Astrocyte of the cerebellum (primary cell): ENCODE measurements at regions not wholly inside any gene's neighbourhood (a gene's known extent, or its start where the extent isn't known, plus 50 kb on each side); places are given as distances from the start of the nearest gene placed in this dataset.

Source experiments
- DNase-seq: peaks from one replicate; pipeline ENCODE4 v3.0.0-alpha.2; 2011; ENCODE audit warnings: low read depth
- H3K4me3 ChIP-seq: 2 replicates; pipeline ENCODE4 v1.5.1; 2011; ENCODE audit warnings: mild to moderate bottlenecking, low read depth, low read length, moderate library complexity
- in situ Hi-C: cut with HindIII; loops from 2 replicates; pipeline ENCODE4 v1.10.0; 2017; ENCODE audit warnings: low sequenced_read_pairs
- TF ChIP-seq, protein P1 (sequence below): IDR thresholded peaks from 2 replicates; pipeline ENCODE4 v1.5.1; 2012; ENCODE audit warnings: low read length, low read depth, moderate library complexity, mild to moderate bottlenecking; ENCODE audit errors: missing control alignments

DNA sequence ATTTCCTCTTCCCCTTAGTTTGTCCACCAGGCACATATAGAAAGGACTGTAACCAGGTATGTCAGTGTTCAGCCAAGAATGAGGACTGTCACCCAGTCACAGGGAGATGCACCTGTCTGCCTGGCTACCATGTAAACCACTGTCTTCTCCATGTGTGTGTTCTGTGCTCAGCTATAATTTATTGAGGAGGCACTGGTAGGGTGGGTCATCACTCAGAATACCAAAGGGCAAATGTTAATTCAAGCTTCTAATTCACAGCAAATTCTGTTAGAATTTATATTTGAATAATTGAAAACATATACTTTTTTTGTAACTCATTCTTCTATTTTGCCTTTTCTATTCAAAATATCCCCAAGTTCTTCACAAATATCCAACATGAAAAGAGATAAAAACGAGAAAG lies 780.4 kb downstream of the MECOM start:
- DNase-seq = no peak
- no peak overlapping the region for H3K4me3 ChIP-seq
- in situ Hi-C loops = no loop called here
- TF ChIP-seq, protein P1, sequence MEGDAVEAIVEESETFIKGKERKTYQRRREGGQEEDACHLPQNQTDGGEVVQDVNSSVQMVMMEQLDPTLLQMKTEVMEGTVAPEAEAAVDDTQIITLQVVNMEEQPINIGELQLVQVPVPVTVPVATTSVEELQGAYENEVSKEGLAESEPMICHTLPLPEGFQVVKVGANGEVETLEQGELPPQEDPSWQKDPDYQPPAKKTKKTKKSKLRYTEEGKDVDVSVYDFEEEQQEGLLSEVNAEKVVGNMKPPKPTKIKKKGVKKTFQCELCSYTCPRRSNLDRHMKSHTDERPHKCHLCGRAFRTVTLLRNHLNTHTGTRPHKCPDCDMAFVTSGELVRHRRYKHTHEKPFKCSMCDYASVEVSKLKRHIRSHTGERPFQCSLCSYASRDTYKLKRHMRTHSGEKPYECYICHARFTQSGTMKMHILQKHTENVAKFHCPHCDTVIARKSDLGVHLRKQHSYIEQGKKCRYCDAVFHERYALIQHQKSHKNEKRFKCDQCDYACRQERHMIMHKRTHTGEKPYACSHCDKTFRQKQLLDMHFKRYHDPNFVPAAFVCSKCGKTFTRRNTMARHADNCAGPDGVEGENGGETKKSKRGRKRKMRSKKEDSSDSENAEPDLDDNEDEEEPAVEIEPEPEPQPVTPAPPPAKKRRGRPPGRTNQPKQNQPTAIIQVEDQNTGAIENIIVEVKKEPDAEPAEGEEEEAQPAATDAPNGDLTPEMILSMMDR = no peak

DNA sequence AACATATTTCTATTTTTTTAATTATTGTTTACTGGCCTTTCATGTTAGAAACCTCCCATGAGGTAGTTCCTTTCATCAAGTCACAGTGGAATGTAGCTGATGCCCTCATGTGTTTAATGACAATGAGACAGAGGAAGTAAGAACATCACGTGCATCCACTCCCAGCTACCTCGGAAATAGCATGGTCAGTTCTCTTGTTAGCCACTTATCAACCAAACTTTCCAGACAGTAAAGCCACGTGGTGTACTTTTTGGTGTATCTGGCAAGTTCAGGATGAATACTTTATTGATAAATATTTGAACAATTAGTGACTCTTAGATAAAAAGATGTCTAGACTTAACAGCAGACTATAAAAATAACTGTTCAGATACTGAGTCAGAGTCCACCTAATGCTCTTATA lies 781.7 kb downstream of the MECOM start:
- in situ Hi-C loops = no loop called here
- H3K4me3 ChIP-seq = no peak overlapping the region
- TF ChIP-seq, protein P1 = no peak
- DNase-seq = no peak

DNA sequence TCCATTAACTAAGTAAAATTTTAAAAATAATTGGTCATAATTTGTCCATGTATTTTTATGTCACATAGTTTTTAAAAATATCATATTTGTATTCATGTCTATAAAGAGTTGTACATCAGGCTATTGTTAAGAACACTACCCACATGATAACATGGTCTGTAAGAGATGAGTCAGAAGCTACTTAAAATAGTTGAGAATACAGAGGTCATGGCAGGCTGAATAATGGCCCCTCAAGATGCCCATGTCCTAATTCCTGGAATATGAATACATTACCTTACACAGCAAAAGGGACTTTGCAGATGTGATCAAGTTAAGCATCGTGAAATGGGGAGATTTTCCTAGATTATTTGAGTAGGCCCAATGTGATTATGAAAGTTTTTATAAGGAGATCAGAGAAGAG lies 782.9 kb upstream of the GOLIM4 start:
- in situ Hi-C loops = no loop called here
- no peak overlapping the region for H3K4me3 ChIP-seq
- TF ChIP-seq, protein P1 = no peak
- DNase-seq = no peak

DNA sequence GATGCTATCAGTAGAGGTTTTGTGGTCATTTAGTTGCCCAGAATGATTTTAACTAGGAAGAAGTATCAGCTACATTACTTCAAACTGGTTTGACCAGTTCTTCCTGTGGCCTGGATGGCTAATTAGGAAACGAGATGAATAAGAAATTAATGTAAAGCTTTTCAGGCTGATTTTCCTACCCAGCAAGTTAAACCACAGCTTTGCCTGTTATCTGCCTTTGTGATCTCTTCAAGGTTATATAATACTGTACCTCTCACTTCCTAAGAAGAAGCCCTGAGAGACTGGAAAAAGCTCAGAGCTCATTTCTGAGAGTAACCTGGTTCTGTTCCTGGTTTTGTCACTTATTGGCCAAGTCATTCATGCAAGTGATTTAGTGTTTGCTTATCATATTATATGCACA lies 782.2 kb upstream of the GOLIM4 start:
- no peak overlapping the region for H3K4me3 ChIP-seq
- DNase-seq = no peak
- TF ChIP-seq, protein P1 = no peak
- in situ Hi-C loops = no loop called here

DNA sequence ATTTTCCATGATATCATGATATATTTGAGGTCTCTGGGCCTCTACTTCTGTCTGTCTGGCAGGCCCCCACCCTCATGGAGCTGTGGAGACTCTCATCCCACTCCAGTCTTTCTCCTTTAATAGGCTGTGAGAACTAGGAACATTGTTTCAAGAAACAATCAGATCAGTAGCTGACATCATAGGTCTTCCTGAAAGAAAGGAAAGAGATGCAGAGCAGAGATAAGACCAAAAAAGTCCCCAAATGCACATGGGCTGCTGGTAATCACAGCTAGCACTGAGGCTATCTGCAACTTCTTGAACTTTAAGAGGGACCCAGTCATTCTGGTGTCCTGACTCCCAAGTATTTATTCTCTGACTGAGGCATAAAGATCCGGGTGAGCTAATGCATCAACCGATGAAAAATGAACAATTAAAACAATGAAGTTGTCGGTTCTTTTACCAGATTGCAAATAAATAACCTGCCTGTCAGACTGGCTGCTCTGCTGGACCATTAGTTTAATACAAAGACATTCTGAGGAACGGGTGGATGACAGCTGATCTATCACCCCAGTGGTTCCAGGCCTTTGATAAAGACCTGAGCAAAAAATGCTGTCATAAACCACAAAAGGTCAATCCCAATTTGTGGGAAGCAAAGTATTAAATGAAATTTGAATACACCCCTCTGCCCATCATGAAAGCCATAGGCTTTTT lies 780.8 kb upstream of the GOLIM4 start:
- in situ Hi-C loops = no loop called here
- no peak for DNase-seq
- H3K4me3 ChIP-seq = no peak overlapping the region
- TF ChIP-seq, protein P1 = no peak

DNA sequence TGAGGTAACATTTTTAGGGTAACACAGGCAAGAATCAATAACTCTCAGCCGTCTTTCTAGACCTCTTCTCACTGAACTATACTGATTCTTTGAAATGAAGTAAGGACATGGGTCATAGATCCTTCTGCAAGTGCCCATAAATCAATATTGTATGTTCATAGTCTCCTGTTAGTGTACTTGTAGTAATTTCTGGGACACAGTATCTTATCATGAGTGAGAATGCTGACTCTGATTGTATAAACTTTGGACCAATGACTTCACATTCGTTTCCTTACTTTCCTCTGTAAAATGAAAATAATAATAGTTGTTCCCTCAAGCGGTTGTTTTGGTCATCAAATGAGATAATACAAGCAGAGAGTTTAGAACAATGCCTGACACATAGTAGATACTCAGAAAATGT lies 777.1 kb upstream of the GOLIM4 start:
- DNase-seq = no peak
- no peak overlapping the region for H3K4me3 ChIP-seq
- TF ChIP-seq, protein P1 = no peak
- in situ Hi-C loops = loop anchor here (25.0 kb wide), 1 partner anchor 864 kb away; no protein-coding TSS in a partner anchor

DNA sequence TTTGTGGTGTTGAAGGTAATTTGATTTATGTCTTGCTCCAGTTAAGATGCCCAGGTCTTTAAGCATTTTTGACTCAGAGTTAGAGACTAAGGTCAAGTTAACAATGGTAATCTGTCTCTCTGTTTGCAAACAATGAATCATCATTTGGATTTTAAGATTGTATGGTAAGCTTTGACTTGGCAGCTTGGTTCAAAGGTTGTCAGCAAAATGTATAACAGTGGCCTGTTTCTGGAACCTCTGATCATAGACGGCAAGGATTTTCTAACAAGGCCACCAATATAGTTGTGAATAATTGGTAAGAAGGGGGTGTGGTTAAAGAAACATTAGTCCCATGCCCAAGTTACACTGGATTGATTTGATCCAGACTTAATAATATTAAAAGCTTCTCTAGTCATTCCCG lies 775.2 kb upstream of the GOLIM4 start:
- TF ChIP-seq, protein P1 = no peak
- DNase-seq = no peak
- in situ Hi-C loops = loop anchor here (25.0 kb wide), 1 partner anchor 866 kb away; no protein-coding TSS in a partner anchor
- H3K4me3 ChIP-seq = no peak overlapping the region
